Astrocyte (in vitro differentiated cells and primary cell): ENCODE measurements at regions not wholly inside any gene's neighbourhood (a gene's known extent, or its start where the extent isn't known, plus 50 kb on each side); places are given as distances from the start of the nearest gene placed in this dataset.

ENCODE experiments used
- DNase-seq: peaks from one replicate; pipeline ENCODE4 v3.0.0-alpha.2; 2010; ENCODE audit warnings: low read depth
- FAIRE-seq: peaks from 2 replicates; lab custom pipeline; 2011; peaks lifted over from hg19 to GRCh38; lab: Jason Lieb, UNC
- H2AFZ ChIP-seq: 2 replicates; pipeline ENCODE4 v1.6.0; 2012; ENCODE audit warnings: low read depth, low read length, inconsistent platforms
- H3K27ac ChIP-seq: 2 replicates; pipeline ENCODE4 v1.5.1; 2011; ENCODE audit warnings: low read depth, low read length, inconsistent platforms
- H3K27me3 ChIP-seq: 2 replicates; pipeline ENCODE4 v1.6.0; 2011; ENCODE audit warnings: low read length, inconsistent platforms; ENCODE audit not compliant: insufficient read depth
- H3K36me3 ChIP-seq: 2 replicates; pipeline ENCODE4 v1.5.1; 2011; ENCODE audit warnings: low read length, inconsistent platforms; ENCODE audit not compliant: insufficient read depth
- H3K4me1 ChIP-seq: 2 replicates; pipeline ENCODE4 v1.5.1; 2011; ENCODE audit warnings: low read length, inconsistent platforms; ENCODE audit not compliant: insufficient read depth
- H3K4me2 ChIP-seq: 2 replicates; pipeline ENCODE4 v1.6.0; 2012; ENCODE audit warnings: low read length, inconsistent platforms
- H3K4me3 ChIP-seq: 2 replicates; pipeline ENCODE4 v1.5.1; 2011; ENCODE audit warnings: low read depth, mild to moderate bottlenecking, low read length, inconsistent platforms; ENCODE audit not compliant: insufficient read depth
- H3K79me2 ChIP-seq: 2 replicates; pipeline ENCODE4 v1.6.0; 2012; ENCODE audit warnings: mild to moderate bottlenecking, low read length, inconsistent platforms; ENCODE audit not compliant: insufficient read depth
- H3K9ac ChIP-seq: 2 replicates; pipeline ENCODE4 v1.6.0; 2012; ENCODE audit warnings: mild to moderate bottlenecking, low read length, inconsistent platforms
- H3K9me3 ChIP-seq: 2 replicates; pipeline ENCODE4 v1.5.1; 2012; ENCODE audit warnings: low read depth, mild to moderate bottlenecking, low read length, inconsistent platforms; ENCODE audit not compliant: insufficient read depth
- H4K20me1 ChIP-seq: 2 replicates; pipeline ENCODE4 v1.6.0; 2012; ENCODE audit warnings: low read length, inconsistent platforms; ENCODE audit not compliant: insufficient read depth
- H3K27ac Mint-ChIP-seq: one replicate; pipeline ENCODE4 v1.8.0; 2021; ENCODE audit warnings: mild to moderate bottlenecking, mixed read lengths; ENCODE audit not compliant: unreplicated experiment
- H3K27me3 Mint-ChIP-seq: one replicate; pipeline ENCODE4 v1.8.0; 2021; ENCODE audit warnings: low read depth, mixed read lengths; ENCODE audit not compliant: unreplicated experiment
- H3K36me3 Mint-ChIP-seq: one replicate; pipeline ENCODE4 v1.8.0; 2021; ENCODE audit warnings: low read depth, mixed read lengths; ENCODE audit not compliant: unreplicated experiment
- H3K4me1 Mint-ChIP-seq: one replicate; pipeline ENCODE4 v1.8.0; 2021; ENCODE audit warnings: low read depth, mixed read lengths; ENCODE audit not compliant: unreplicated experiment
- H3K4me3 Mint-ChIP-seq: one replicate; pipeline ENCODE4 v1.8.0; 2021; ENCODE audit warnings: mild to moderate bottlenecking, moderate library complexity, mixed read lengths; ENCODE audit not compliant: unreplicated experiment
- H3K9me3 Mint-ChIP-seq: one replicate; pipeline ENCODE4 v1.8.0; 2021; ENCODE audit warnings: mild to moderate bottlenecking, mixed read lengths; ENCODE audit not compliant: unreplicated experiment
- CTCF ChIP-seq: IDR thresholded peaks from 2 replicates; pipeline ENCODE4 v1.5.1; 2011; ENCODE audit warnings: low read depth, mild to moderate bottlenecking, inconsistent platforms, low read length, moderate library complexity; ENCODE audit not compliant: insufficient read depth
- EZH2 ChIP-seq: IDR thresholded peaks from 2 replicates; pipeline ENCODE4 v1.6.1; 2012; ENCODE audit warnings: mild to moderate bottlenecking, low read length, inconsistent platforms; ENCODE audit not compliant: insufficient read depth

GRCh38 chr14:22265319-22266141 is 323.5 kb downstream of the DAD1 start:
- Histone ChIP-seq H3K27me3 (no peaks in the 10 kb centered on the region), H4K20me1 (no peaks in the 10 kb centered on the region), H3K4me2 (peak overlapping the region; percentile 67), H3K9ac (peak overlapping the region; percentile 5), H3K4me3 (no peak overlapping the region), H3K4me1 (peaks cover 29% of the 10 kb centered on the region), H2AFZ (peak overlapping the region; percentile 50), H3K9me3 (no peaks in the 10 kb centered on the region), H3K79me2 (no peaks in the 10 kb centered on the region), H3K36me3 (no peaks in the 10 kb centered on the region), H3K27ac (peak overlapping the region; percentile 34)
- peaks cover 4% of the 10 kb centered on the region for H3K9me3 Mint-ChIP-seq
- FAIRE-seq = no peak
- no peak for DNase-seq
- H3K4me1 Mint-ChIP-seq = peaks cover 46% of the 10 kb centered on the region
- H3K27ac Mint-ChIP-seq = peak overlapping the region; percentile 87
- peak; percentile 17 for TF ChIP-seq CTCF
- TF ChIP-seq EZH2 = no peak
- H3K36me3 Mint-ChIP-seq = no peaks in the 10 kb centered on the region
- peaks cover 2% of the 10 kb centered on the region for H3K27me3 Mint-ChIP-seq
- H3K4me3 Mint-ChIP-seq = no peak overlapping the region

GRCh38 chr14:22264759-22265158 is 324.3 kb downstream of the DAD1 start:
- H3K79me2 ChIP-seq = no peaks in the 10 kb centered on the region

More at GRCh38 chr14:22264759-22265158, 324.3 kb downstream of the DAD1 start:
- Histone ChIP-seq H3K9me3 (no peaks in the 10 kb centered on the region), H3K4me2 (peak overlapping the region; percentile 67), H3K4me1 (peaks cover 29% of the 10 kb centered on the region), H3K9ac (no peak overlapping the region), H3K36me3 (no peaks in the 10 kb centered on the region), H3K4me3 (no peak overlapping the region), H4K20me1 (no peaks in the 10 kb centered on the region), H3K27me3 (no peaks in the 10 kb centered on the region), H2AFZ (no peak overlapping the region), H3K27ac (no peak overlapping the region)
- no peak for FAIRE-seq
- peaks cover 4% of the 10 kb centered on the region for H3K9me3 Mint-ChIP-seq
- peaks cover 2% of the 10 kb centered on the region for H3K27me3 Mint-ChIP-seq
- peak overlapping the region; percentile 35 for H3K27ac Mint-ChIP-seq
- no peak overlapping the region for H3K4me3 Mint-ChIP-seq
- DNase-seq = no peak
- no peaks in the 10 kb centered on the region for H3K36me3 Mint-ChIP-seq
- TF ChIP-seq EZH2 (no peak), CTCF (no peak)
- H3K4me1 Mint-ChIP-seq = peaks cover 46% of the 10 kb centered on the region
